HEK293 (cell line): ENCODE measurements at regions not wholly inside any gene's neighbourhood (a gene's known extent, or its start where the extent isn't known, plus 50 kb on each side); places are given as distances from the start of the nearest gene placed in this dataset.
"Not testable (repeated sequence)": the region's sequence is repeated elsewhere in the genome, so short reads cannot be mapped to it uniquely, and the experiment has no call there.

Experiments used
- SP7 ChIP-seq: fragments of 450-650 bp; formaldehyde crosslinking; IDR thresholded peaks from 2 replicates; pipeline ENCODE4 v1.5.1; 2016; ENCODE audit warnings: missing biosample characterization, missing genetic modification characterization
- ZNF354C ChIP-seq: fragments of 450-650 bp; formaldehyde crosslinking; IDR thresholded peaks from 2 replicates; pipeline ENCODE4 v1.5.1; 2016; ENCODE audit warnings: missing biosample characterization, missing genetic modification characterization, low read depth, borderline replicate concordance
- ZNF501 ChIP-seq: fragments of 450-650 bp; formaldehyde crosslinking; IDR thresholded peaks from 2 replicates; pipeline ENCODE4 v1.5.1; 2016; ENCODE audit warnings: missing biosample characterization, missing genetic modification characterization
- ZNF670 ChIP-seq: fragments of 450-650 bp; formaldehyde crosslinking; IDR thresholded peaks from 2 replicates; pipeline ENCODE4 v1.5.1; 2016; ENCODE audit warnings: missing biosample characterization, missing genetic modification characterization, low read depth
- TF ChIP-seq, protein P1 (sequence below): fragments of 450-650 bp; formaldehyde crosslinking; IDR thresholded peaks from 2 replicates; pipeline ENCODE4 v1.5.1; 2016; ENCODE audit warnings: missing biosample characterization, missing genetic modification characterization

GRCh38 chr4:107415490-107415889, 304.5 kb downstream of the PAPSS1 start:
- not testable (repeated sequence) for TF ChIP-seq ZNF354C, SP7, ZNF670, ZNF501 (tag by site-specific recombination)
- TF ChIP-seq, protein P1, sequence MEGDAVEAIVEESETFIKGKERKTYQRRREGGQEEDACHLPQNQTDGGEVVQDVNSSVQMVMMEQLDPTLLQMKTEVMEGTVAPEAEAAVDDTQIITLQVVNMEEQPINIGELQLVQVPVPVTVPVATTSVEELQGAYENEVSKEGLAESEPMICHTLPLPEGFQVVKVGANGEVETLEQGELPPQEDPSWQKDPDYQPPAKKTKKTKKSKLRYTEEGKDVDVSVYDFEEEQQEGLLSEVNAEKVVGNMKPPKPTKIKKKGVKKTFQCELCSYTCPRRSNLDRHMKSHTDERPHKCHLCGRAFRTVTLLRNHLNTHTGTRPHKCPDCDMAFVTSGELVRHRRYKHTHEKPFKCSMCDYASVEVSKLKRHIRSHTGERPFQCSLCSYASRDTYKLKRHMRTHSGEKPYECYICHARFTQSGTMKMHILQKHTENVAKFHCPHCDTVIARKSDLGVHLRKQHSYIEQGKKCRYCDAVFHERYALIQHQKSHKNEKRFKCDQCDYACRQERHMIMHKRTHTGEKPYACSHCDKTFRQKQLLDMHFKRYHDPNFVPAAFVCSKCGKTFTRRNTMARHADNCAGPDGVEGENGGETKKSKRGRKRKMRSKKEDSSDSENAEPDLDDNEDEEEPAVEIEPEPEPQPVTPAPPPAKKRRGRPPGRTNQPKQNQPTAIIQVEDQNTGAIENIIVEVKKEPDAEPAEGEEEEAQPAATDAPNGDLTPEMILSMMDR (tag by site-specific recombination), result not testable (repeated sequence)
